GM13976 (cell line): ENCODE measurements at regions not wholly inside any gene's neighbourhood (a gene's known extent, or its start where the extent isn't known, plus 50 kb on each side); places are given as distances from the start of the nearest gene placed in this dataset.

ENCODE experiments used
- DNase-seq: peaks from one replicate; pipeline ENCODE4 v3.0.0; 2012; ENCODE audit warnings: low spot score
- in situ Hi-C: fragments of 300-500 bp; cut with MboI; formaldehyde crosslinking; loops from one replicate; pipeline ENCODE4 v1.12.0; 2022; ENCODE audit warnings: low sequenced_read_pairs, mixed read lengths, inconsistent platforms; ENCODE audit not compliant: unreplicated experiment
- TF ChIP-seq, protein P1 (sequence below): IDR thresholded peaks from 2 replicates; pipeline ENCODE4 v1.5.1; 2012; ENCODE audit warnings: borderline replicate concordance, mild to moderate bottlenecking; ENCODE audit not compliant: insufficient read depth; ENCODE audit errors: extremely low read depth, missing control alignments, control extremely low read depth

DNA sequence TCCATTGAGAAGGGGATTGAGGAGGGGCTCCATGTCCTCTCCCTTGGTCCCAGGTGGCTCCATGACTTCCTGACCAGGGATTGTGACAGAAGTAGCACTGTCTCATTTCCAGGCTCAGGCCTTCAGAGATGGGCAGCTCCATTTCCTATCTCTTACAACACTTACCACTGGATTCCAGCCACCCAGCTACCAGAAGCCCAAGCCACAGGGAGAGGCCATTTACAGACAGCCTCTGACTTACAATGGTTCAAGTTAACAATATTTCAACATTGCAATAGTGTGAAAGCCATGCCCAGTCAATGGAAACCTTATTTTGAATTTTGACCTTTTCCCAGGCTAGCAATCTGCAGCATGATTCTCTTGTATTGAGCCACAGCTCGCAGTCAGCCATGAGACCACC, 164.9 kb upstream of the AGAP1 start:
- no peak for DNase-seq
- in situ Hi-C loops, result no loop called here
- TF ChIP-seq, protein P1, sequence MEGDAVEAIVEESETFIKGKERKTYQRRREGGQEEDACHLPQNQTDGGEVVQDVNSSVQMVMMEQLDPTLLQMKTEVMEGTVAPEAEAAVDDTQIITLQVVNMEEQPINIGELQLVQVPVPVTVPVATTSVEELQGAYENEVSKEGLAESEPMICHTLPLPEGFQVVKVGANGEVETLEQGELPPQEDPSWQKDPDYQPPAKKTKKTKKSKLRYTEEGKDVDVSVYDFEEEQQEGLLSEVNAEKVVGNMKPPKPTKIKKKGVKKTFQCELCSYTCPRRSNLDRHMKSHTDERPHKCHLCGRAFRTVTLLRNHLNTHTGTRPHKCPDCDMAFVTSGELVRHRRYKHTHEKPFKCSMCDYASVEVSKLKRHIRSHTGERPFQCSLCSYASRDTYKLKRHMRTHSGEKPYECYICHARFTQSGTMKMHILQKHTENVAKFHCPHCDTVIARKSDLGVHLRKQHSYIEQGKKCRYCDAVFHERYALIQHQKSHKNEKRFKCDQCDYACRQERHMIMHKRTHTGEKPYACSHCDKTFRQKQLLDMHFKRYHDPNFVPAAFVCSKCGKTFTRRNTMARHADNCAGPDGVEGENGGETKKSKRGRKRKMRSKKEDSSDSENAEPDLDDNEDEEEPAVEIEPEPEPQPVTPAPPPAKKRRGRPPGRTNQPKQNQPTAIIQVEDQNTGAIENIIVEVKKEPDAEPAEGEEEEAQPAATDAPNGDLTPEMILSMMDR, result no peak

DNA sequence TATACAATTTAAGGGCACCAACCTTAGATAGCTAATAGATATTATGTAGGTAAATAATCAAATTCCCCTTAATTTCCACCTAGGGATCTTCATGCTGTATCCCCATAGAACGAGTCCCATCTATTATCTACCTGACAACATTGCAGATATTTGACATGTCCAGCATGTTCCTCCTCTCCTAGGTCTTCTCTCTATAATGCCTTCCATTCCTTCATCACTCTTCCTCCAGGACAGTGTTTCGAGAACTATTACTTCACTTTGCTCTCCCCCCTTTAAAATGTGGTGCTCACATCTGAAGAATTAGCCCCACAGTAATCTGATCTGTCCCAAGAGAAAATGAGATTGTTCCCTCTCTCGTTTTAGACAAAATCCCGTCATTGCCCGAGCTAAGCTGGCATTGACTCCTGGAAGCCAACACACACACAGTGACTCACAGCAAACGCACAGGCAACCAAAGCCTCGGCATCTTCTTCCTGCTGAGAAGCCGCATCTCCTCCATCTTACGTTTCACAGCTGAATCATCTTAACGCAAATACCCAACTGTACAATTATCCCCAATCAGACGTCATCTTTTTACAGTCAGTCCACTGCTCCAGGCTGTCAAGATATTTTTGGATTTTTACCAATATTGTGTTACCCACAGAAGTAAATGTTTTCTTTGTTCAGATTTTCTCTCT, 162.9 kb upstream of the AGAP1 start:
- in situ Hi-C loops, result no loop called here
- DNase-seq, result no peak

DNA sequence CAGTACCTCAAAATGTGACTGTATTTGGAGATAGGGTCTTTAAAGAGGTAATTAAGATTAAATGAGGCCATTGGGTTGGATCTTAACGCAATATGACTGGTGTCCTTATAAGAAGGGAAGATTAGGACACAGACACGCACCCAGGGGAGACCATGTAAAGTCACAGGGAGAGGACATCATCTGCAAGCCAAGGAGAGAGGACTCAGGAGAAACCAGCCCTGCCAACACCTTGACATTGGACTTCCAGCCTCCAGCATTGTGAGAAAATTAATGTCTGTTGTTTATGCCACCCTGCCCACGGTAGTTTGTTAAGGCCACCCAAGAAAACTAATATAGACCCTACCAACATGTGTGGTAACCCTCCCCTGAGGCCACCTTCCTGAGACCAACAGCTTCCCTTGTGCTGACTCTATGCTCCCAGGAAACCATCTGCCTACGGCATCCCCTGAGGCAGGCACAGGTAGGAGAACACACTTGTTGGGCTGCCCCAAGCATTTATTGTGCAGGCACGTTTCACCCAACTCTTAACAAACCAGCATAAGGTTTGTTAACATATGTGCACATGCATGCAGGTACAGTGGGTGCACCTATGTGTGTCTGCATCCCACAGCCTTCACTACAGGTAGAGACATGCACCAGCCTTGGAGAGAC, 161.5 kb upstream of the AGAP1 start:
- DNase-seq, result no peak
- in situ Hi-C loops, result no loop called here
- TF ChIP-seq, protein P1, result no peak

More for the DNA sequence above, 162.9 kb upstream of the AGAP1 start:
- TF ChIP-seq, protein P1, result no peak

DNA sequence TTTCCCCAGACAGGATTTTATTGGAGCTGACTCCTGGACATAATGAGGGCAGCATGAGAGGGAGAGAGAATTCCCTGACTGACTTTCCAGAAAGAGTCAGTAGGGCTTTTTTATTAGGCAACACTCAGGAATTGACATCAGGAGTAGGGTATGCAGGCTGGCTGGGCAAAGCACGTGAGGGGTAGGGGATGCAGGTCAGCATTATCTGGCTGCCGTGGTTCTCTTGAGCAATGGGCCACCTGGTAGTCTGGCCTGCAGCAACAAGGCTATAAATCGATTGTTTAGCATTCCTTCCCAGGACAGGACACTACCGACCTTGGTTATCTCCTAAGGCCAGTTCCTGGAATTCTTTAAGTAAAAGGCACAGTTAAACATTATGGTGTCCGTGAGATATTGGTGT, 160.8 kb upstream of the AGAP1 start:
- no peak for DNase-seq
- in situ Hi-C loops, result no loop called here
- TF ChIP-seq, protein P1, result no peak

DNA sequence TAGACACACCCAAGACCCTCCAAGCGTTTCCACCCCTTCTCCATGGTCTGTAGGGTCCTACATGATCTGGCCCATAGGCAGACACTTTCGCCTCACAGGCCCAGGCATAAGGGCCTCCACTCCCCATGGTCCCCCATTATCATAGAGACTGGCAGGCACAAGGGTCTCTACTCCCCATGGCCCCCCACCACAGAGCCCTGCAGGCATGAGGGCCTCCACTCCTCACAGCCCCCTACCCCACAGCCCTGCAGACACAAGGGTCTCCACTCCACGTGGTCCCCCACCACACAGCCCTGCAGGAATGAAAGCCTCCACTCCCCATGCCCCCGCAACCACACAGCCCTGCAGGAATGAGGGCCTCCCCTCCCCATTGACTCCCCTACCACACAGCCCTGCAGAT, 159.7 kb upstream of the AGAP1 start:
- no peak for DNase-seq
- in situ Hi-C loops, result no loop called here
- TF ChIP-seq, protein P1, result no peak

DNA sequence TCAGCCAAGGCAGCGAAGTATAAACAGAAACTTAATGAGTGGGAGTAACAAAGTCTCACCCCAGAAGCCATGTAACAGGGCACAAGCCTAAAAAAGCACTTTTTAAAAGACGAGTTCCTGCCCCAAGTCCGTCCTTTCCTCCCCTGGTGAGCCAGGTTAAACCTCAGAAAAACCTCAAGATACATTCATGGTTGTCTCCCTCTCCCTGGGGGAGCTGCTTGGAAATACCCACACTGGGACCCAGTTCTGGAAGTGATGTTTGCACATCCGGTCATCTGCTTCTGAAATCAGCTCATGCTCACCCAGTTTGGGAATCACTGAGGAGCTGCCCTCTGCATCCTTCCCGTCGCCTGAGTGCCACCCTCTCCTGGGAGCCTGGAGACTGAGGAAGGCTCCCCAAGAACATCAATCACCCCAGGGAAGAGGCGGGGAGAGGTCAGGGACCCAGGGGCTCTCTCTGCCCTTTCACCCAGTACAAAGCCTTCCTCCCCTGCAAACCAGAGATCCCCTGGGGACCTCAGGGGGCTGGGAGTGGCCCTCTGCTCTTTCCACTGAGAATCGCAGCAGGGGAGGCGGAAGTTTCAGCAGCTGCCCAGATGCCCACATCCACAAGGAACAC, 150.6 kb upstream of the AGAP1 start:
- in situ Hi-C loops, result no loop called here
- TF ChIP-seq, protein P1, result no peak
- no peak for DNase-seq
